Ascending aorta (tissue), 2 donors: ENCODE measurements at regions not wholly inside any gene's neighbourhood (a gene's known extent, or its start where the extent isn't known, plus 50 kb on each side); places are given as distances from the start of the nearest gene placed in this dataset.
"Not testable (repeated sequence)": the region's sequence is repeated elsewhere in the genome, so short reads cannot be mapped to it uniquely, and the experiment has no call there.

Experiments used
- DNase-seq, 2 donors: peaks; one replicate each; pipeline ENCODE4 v3.0.0-alpha.2; 2019; ENCODE audit warnings: low spot score in 2 of 2
- H3K27ac ChIP-seq, 2 donors: fragments of 200-600 bp; sonication (generic); one replicate each; pipeline ENCODE4 v1.5.1; 2016 to 2017; ENCODE audit warnings: mild to moderate bottlenecking in 1 of 2
- H3K27me3 ChIP-seq: fragments of 200-600 bp; sonication (generic); one replicate; pipeline ENCODE4 v1.5.1; 2017
- H3K36me3 ChIP-seq, 2 donors: fragments of 200-600 bp; sonication (generic); one replicate each; pipeline ENCODE4 v1.5.1; 2016
- H3K4me1 ChIP-seq, 2 donors: fragments of 200-600 bp; sonication (generic); one replicate each; pipeline ENCODE4 v1.5.1; 2016 to 2017; ENCODE audit warnings: mild to moderate bottlenecking in 1 of 2
- H3K4me3 ChIP-seq, 2 donors: fragments of 200-600 bp; sonication (generic); one replicate each; pipeline ENCODE4 v1.5.1; 2016 to 2017; ENCODE audit warnings: mild to moderate bottlenecking in 1 of 2
- H3K9me3 ChIP-seq, 2 donors: fragments of 200-600 bp; sonication (generic); one replicate each; pipeline ENCODE4 v1.5.1; 2016
- CTCF ChIP-seq, 3 experiments: fragments of 200-600 bp in 2 of 3; fragments of 450-650 bp in 1 of 3; sonication (generic) in 2 of 3; IDR thresholded peaks; one replicate each; pipeline ENCODE4 v1.5.1; 2016 to 2019; ENCODE audit warnings: antibody characterized with exemption in 3 of 3, mild to moderate bottlenecking in 1 of 3, moderate library complexity in 1 of 3
- intact Hi-C: fragments of 100-400 bp; cut with DNase I; formaldehyde crosslinking; loops from one replicate; pipeline ENCODE4 v1.15.1; 2023

DNA sequence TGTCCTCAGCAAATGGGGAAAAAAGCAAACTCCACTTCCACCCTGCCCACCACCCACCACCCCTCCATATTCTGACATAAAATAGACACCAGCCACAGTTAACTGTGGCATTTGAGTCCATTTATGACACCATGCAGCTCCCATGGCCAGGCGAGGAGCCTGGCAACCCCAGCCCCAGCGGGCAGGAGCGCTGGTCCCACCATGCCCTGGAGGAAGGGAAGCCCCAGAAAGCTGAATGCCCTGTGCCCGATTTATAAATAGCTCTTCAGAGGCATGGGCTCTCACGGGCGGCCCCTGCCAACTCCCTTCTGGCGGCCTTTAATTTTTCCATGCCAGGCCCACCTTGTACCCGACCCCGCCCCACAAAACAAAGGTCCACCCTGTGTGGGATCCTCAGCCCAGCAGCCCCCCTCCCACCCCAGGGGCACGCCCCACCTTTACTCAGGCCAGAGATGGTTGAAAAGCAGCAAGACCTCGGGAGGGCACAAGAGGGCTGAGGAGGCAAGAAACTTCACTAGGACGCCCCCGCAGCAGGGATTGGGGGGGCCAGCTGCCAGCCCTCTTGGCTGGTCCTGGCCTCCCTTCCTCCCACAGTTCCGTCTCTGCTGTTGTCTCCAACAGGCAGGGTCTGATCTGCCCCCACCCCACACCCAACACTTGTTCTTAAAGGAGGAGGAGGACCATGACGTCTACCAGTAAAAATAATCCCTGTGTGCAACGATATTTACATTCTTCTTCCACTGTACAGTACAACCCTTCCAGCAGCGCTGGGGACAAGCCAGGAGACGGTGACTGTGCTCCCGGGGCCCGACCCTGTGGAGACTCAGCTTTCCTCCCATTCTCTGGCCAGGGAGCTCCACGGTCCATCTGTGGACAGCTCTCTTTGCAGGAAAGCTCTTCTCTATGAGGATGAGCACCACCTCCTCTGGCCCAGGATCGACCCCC lies 115.6 kb upstream of the CDYL start:
- peak in 1 of 3 experiments; percentile 12 for TF ChIP-seq CTCF (IDR thresholded peaks at IDR 0.05)
- Histone ChIP-seq H3K36me3 (no peaks in the 10 kb centered on the region), H3K4me1 (peaks cover 0 to 2% of the 10 kb centered on the region in 2 donors), H3K4me3 (peak overlapping the region; percentile 9 to 48), H3K27ac (peak overlapping the region; percentile 31 to 55), H3K9me3 (no peaks in the 10 kb centered on the region), H3K27me3 (no peaks in the 10 kb centered on the region)
- intact Hi-C loops, result loop anchor here (5.0 kb wide), 3 partner anchors 48 to 308 kb away; partner anchors contain the start of gene CDYL
- no peak for DNase-seq

DNA sequence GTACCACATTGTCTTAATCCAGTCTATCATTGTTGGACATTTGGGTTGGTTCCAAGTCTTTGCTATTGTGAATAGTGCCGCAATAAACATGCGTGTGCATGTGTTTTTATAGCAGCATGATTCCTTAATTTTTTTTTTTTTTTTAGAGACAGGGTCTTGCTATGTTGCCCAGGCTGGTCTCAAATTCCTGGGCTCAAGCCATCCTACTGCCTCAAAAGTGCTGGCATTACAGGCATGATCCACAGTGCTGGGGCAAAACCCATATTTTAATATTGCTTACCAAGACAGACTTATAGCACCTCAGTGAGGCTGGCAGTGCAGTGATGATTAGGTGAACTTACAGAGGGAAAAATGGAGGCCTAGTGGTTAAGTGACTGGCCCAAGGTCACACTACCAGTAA lies 116.5 kb upstream of the CDYL start:
- not testable (repeated sequence) for H3K27me3 ChIP-seq, H3K4me3 ChIP-seq, H3K4me1 ChIP-seq, H3K36me3 ChIP-seq, H3K9me3 ChIP-seq, DNase-seq
- H3K27ac ChIP-seq, result peak overlapping the region in 1 of 2 donors; percentile 55
- intact Hi-C loops, result loop anchor here (5.0 kb wide), 3 partner anchors 47 to 307 kb away; partner anchors contain the start of gene CDYL

DNA sequence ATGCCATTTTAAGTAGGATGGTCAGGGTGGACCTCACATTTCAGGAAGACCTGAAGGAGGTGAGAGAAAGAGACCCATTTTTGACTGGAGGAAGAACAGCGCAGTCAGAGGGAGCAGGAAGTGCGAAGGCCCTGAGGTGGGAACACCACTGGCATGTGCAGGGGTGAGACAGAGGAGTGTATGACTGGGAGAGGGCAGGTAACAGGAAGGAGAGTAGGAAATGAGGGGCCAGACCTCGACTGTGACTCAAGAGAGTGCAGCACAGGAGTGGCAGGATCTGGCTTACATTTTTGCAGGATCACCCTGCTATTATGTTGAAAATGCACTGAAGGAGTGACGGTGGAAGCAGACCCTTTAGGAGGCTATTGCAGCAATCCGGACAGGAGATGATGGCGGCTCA lies 117.7 kb upstream of the CDYL start:
- Histone ChIP-seq H3K27me3 (no peaks in the 10 kb centered on the region), H3K4me3 (no peak overlapping the region), H3K36me3 (no peaks in the 10 kb centered on the region), H3K27ac (no peak overlapping the region), H3K9me3 (no peaks in the 10 kb centered on the region), H3K4me1 (no peaks in the 10 kb centered on the region)
- intact Hi-C loops, result no loop called here
- peak in 1 of 2 donors; percentile 19 for DNase-seq
- TF ChIP-seq CTCF (IDR thresholded peaks at IDR 0.05), result no peak

- no peaks in the 10 kb centered on the region for H3K4me1 ChIP-seq
- H3K4me3 ChIP-seq, result no peak overlapping the region
- no peaks in the 10 kb centered on the region for H3K36me3 ChIP-seq
- H3K9me3 ChIP-seq, result no peaks in the 10 kb centered on the region
- DNase-seq, result no peak
- H3K27ac ChIP-seq, result no peak overlapping the region
- no peak for TF ChIP-seq CTCF (IDR thresholded peaks at IDR 0.05)
- intact Hi-C loops, result no loop called here
- H3K27me3 ChIP-seq, result no peaks in the 10 kb centered on the region
These were observed 120.1 kb upstream of the CDYL start for GRCh38 chr6:4656106-4656505.

DNA sequence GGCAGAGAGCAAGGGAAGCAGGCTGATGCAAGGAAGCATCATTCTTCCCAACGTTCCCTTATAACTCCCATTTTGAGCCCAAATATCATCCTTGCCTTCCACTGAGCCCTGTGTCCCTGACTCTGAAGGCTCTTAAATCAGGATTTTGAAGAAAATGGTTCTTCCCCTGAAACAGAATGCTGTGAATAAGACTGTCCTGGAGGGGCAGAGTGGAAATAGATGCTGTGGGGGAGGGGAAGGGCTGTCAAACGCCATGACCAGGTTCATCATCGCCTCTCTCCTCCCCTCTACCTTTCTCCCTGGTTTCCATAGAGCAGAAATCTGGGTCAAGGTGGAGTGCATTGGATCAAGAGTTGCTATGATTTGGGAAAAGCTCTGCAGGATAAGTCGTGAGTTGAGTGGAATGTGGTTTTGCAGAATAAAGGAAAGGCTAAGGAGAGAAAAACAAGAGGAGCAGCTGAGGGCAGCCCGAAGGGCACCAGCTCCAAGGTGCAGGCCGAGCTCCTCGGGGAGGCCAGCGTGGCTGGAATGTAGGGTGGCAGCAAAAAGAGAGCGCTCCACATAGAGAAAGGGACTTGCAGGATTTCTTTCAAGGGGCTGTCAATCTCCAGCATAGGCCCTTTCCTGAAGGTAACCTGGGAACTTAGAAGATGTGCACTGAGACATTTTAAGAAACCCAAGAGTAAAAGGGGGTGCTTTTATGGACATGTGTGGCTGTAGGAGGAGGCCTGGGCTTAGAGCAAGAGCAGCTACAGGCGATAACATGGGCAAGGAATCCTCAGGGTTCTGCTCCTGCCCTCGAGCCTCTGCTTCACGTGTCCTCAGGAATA lies 120.8 kb upstream of the CDYL start:
- no peaks in the 10 kb centered on the region for H3K27me3 ChIP-seq
- H3K36me3 ChIP-seq, result no peaks in the 10 kb centered on the region
- H3K4me1 ChIP-seq, result no peaks in the 10 kb centered on the region
- H3K27ac ChIP-seq, result no peak overlapping the region
- intact Hi-C loops, result no loop called here
- no peaks in the 10 kb centered on the region for H3K9me3 ChIP-seq
- no peak for TF ChIP-seq CTCF (IDR thresholded peaks at IDR 0.05)
- H3K4me3 ChIP-seq, result no peak overlapping the region
- DNase-seq, result no peak

DNA sequence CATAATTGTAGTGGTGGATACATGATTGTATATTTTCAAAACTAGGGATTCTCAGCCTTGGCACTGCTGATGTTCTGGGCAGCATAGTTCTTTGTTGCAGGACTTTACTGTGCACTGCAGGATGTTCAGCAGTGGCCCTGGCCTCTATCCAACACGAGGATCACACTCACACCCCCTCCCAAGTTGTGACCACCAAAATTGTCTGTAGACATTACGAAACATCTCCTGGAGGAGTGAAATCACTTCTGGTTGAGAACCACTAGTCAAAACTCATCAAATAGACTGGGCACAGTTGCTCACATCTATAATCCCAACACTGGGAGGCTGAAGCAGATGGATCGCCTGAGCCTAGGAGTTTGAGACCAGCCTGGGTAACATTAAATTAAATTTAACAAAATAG lies 123.1 kb upstream of the CDYL start:
- Histone ChIP-seq H3K4me1 (no peaks in the 10 kb centered on the region), H3K9me3 (no peaks in the 10 kb centered on the region), H3K27ac (no peak overlapping the region), H3K36me3 (no peaks in the 10 kb centered on the region), H3K27me3 (no peaks in the 10 kb centered on the region), H3K4me3 (no peak overlapping the region)
- TF ChIP-seq CTCF (IDR thresholded peaks at IDR 0.05), result no peak
- intact Hi-C loops, result no loop called here
- no peak for DNase-seq
